SJCRH30 (cell line): ENCODE measurements at regions not wholly inside any gene's neighbourhood (a gene's known extent, or its start where the extent isn't known, plus 50 kb on each side); places are given as distances from the start of the nearest gene placed in this dataset.
"Not testable (repeated sequence)": the region's sequence is repeated elsewhere in the genome, so short reads cannot be mapped to it uniquely, and the experiment has no call there.

Experiments used
- DNase-seq, 2 experiments: peaks; one replicate each; pipeline ENCODE4 v3.0.0-alpha.2; 2015 to 2020
- H3K27ac ChIP-seq: fragments of 250-450 bp; sonication (Bioruptor Pico); 2 replicates; pipeline ENCODE4 v1.5.1; 2020; ENCODE audit warnings: mild to moderate bottlenecking, moderate library complexity
- H3K27me3 ChIP-seq: fragments of 250-450 bp; sonication (Bioruptor Pico); 2 replicates; pipeline ENCODE4 v1.5.1; 2020; ENCODE audit warnings: mild to moderate bottlenecking, moderate library complexity
- H3K36me3 ChIP-seq: fragments of 250-450 bp; sonication (Bioruptor Pico); 2 replicates; pipeline ENCODE4 v1.5.1; 2020; ENCODE audit warnings: mild to moderate bottlenecking, moderate library complexity
- H3K4me1 ChIP-seq: fragments of 250-450 bp; sonication (Bioruptor Pico); 2 replicates; pipeline ENCODE4 v1.5.1; 2020; ENCODE audit warnings: mild to moderate bottlenecking, moderate library complexity
- H3K4me3 ChIP-seq: fragments of 250-450 bp; sonication (Bioruptor Pico); 2 replicates; pipeline ENCODE4 v1.5.1; 2020; ENCODE audit warnings: mild to moderate bottlenecking, moderate library complexity
- H3K9me3 ChIP-seq: fragments of 250-450 bp; sonication (Bioruptor Pico); replicated peaks from 2 replicates; pipeline ENCODE4 v1.5.1; 2020; ENCODE audit warnings: mild to moderate bottlenecking, moderate library complexity

- Histone ChIP-seq H3K27me3 (no peaks in the 10 kb centered on the region), H3K9me3 (no peaks in the 10 kb centered on the region), H3K4me3 (no peak overlapping the region), H3K4me1 (peaks cover 7% of the 10 kb centered on the region), H3K36me3 (no peaks in the 10 kb centered on the region), H3K27ac (no peak overlapping the region)
- no peak for DNase-seq
These were observed 215.3 kb upstream of the SSTR4 start for GRCh38 chr20:22819784-22820183.

DNA sequence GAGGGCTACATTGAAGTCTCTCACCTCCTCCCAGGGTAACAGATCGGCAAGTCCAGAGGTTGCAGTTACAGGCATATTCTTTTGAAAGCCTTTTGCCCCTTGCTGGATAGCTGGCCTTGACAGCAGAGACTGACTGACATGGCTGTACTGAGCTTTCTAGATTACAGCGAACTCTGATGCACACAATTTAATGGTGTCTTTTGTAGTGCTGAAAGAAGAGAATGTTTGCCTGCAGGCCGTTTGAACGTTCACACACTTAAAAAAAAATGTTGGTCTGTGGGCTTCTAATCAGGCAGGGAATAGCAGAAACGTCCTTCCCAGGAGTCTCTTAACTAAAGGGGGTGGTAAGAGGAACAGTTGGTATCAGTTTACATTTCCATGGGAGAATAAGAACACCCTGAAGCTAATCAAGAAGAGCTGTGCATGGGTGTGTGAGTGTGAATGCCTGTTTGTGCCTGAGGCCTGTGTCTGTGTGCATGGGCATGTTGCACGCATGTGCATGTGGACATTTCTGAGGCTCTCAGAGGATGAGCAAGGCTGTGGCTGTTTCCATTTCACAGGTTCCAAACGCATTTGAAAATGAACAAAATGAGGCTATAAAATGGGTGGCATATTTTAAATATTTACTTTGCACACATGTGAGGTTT lies 213.9 kb upstream of the SSTR4 start:
- no peak overlapping the region for H3K4me3 ChIP-seq
- peak in 1 of 2 experiments; percentile 47 for DNase-seq
- no peaks in the 10 kb centered on the region for H3K36me3 ChIP-seq
- H3K9me3 ChIP-seq, result no peaks in the 10 kb centered on the region
- no peak overlapping the region for H3K27ac ChIP-seq
- peaks cover 7% of the 10 kb centered on the region for H3K4me1 ChIP-seq
- no peaks in the 10 kb centered on the region for H3K27me3 ChIP-seq

DNA sequence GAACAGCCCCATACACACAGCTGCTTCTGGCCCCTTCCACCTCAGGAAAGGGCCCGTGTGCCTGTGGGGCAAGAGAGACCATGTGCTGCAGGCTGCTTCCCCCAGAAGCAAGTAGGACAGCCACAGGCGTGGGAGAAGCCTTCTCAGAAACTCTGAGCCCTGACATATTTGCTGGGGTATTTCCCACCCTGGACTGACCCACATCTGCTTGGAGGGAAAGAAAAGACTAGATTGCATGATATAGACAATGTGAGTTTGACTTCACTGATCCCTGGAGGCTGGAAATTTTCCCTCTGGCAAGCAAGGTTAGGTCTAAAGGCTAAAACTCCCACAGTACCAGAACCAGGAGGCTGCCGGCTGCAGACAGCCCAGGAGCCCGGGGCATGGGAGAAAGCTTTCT lies 213.3 kb upstream of the SSTR4 start:
- H3K9me3 ChIP-seq, result no peaks in the 10 kb centered on the region
- H3K27ac ChIP-seq, result no peak overlapping the region
- H3K4me1 ChIP-seq, result peaks cover 7% of the 10 kb centered on the region
- DNase-seq, result peak in 1 of 2 experiments; percentile 36
- no peaks in the 10 kb centered on the region for H3K36me3 ChIP-seq
- no peaks in the 10 kb centered on the region for H3K27me3 ChIP-seq
- no peak overlapping the region for H3K4me3 ChIP-seq

DNA sequence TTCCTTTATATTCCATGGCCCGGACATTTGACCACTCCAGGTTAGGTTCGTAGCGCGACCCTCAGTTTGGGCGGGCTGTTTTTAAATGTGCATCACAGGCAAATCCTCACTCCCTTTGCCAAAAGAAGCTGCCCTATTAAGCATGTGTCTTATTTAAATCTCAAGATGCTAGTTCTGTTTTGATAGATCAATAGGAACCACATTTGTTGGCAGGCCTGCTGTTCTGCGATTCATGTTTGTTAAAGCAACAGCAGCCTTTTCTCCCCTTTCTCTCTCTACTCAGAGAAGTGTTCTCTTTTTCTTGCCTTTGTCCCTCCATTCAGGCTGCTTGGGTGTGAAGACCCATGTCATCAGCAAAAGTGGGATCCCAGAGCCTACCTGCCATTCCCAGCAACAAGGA lies 212.0 kb upstream of the SSTR4 start:
- no peak overlapping the region for H3K4me3 ChIP-seq
- peaks cover 7% of the 10 kb centered on the region for H3K4me1 ChIP-seq
- no peaks in the 10 kb centered on the region for H3K36me3 ChIP-seq

GRCh38 chr20:22824077-22824476 lies 211.0 kb upstream of the SSTR4 start:
- H3K27me3 ChIP-seq, result no peaks in the 10 kb centered on the region
- no peak overlapping the region for H3K27ac ChIP-seq
- no peak overlapping the region for H3K4me3 ChIP-seq
- no peak for DNase-seq
- H3K36me3 ChIP-seq, result no peaks in the 10 kb centered on the region
- H3K9me3 ChIP-seq, result no peaks in the 10 kb centered on the region
- peaks cover 7% of the 10 kb centered on the region for H3K4me1 ChIP-seq

More for the DNA sequence above, 212.0 kb upstream of the SSTR4 start:
- no peaks in the 10 kb centered on the region for H3K27me3 ChIP-seq
- DNase-seq, result no peak
- no peaks in the 10 kb centered on the region for H3K9me3 ChIP-seq
- no peak overlapping the region for H3K27ac ChIP-seq

- Histone ChIP-seq H3K36me3 (no peaks in the 10 kb centered on the region), H3K4me1 (peaks cover 7% of the 10 kb centered on the region), H3K9me3 (no peaks in the 10 kb centered on the region), H3K4me3 (no peak overlapping the region), H3K27ac (no peak overlapping the region), H3K27me3 (no peaks in the 10 kb centered on the region)
- DNase-seq, result no peak
These were observed 210.0 kb upstream of the SSTR4 start for GRCh38 chr20:22825076-22825475.

- no peak for DNase-seq
- Histone ChIP-seq H3K27ac (no peak overlapping the region), H3K4me3 (no peak overlapping the region), H3K9me3 (no peaks in the 10 kb centered on the region; the same call in 1 of the 2 replicates), H3K27me3 (no peaks in the 10 kb centered on the region), H3K36me3 (no peaks in the 10 kb centered on the region), H3K4me1 (peaks cover 7% of the 10 kb centered on the region)
These were observed 209.6 kb upstream of the SSTR4 start for GRCh38 chr20:22825546-22825945.

DNA sequence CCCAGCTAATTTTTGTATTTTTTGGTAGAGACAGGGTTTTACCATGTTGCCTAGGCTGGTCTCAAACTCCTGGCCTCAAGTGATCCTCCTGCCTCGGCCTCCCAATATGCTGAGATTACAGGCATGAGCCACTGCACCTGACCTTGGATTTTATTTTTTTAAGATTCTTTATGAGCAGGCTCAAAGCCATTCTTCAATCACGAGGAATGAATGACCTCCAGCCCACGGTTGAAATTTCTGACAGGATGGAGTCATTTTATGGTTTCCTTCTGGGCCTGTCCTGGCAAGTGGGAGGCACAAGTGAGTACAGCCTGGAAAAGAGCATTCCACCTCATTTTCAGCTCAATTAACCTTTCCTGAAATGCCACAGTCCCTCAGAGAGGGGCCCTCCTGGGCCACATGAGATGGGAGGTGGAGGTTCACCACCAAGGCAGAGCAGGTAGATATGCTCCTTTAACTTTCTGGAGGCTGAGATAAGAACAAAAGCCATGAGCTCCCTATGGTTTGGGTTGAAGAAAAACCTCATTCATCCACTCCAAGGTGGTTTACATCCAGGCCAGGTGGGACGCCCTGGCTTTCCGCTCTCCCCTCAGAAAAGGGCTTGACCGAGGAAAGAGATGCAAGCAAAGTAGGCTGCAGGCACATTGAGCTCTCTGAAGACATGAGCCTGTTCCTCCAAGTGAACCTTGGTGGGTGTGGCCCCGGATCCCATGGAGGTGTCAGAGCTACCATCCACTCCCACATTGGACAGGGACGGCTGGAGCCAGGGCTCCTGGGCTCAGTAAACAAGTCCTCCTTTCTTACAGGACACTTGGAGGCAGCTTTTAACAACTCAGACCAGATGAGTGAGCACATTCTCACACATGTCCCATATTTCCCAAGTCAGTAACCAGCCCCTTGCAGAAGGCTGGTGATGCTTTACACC lies 208.5 kb upstream of the SSTR4 start:
- Histone ChIP-seq H3K27me3 (no peaks in the 10 kb centered on the region), H3K4me3 (no peak overlapping the region), H3K4me1 (peaks cover under 1% of the 10 kb centered on the region; the same call in 1 of the 2 replicates), H3K27ac (no peak overlapping the region), H3K36me3 (no peaks in the 10 kb centered on the region), H3K9me3 (no peaks in the 10 kb centered on the region; the same call in 1 of the 2 replicates)
- no peak for DNase-seq

DNA sequence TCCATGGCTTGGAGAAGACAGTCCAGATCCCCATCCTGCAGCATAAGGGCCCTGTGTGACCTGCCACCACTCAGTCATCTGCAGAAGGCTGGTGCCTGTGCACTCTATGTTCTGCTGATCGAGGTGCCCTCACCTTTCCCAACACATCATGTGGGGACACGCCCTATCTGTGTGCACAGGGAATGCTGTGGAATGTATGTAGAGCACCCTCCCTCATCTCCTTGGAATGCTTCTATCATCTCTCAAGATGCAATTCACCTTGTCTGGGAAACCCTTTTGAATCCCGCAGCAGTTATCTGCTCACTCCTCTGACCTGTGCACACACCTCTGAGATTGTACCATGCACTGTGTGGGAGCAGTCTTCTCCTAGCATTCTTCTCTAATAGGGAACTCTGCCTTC lies 207.2 kb upstream of the SSTR4 start:
- no peak for DNase-seq
- H3K4me3 ChIP-seq, result no peak overlapping the region
- H3K36me3 ChIP-seq, result no peaks in the 10 kb centered on the region
- H3K9me3 ChIP-seq, result no peaks in the 10 kb centered on the region; the same call in 1 of the 2 replicates
- no peaks in the 10 kb centered on the region for H3K27me3 ChIP-seq
- H3K27ac ChIP-seq, result no peak overlapping the region
- H3K4me1 ChIP-seq, result no peaks in the 10 kb centered on the region

- DNase-seq, result no peak
- H3K27me3 ChIP-seq, result no peaks in the 10 kb centered on the region
- H3K4me1 ChIP-seq, result no peaks in the 10 kb centered on the region
- H3K9me3 ChIP-seq, result no peaks in the 10 kb centered on the region; the same call in 1 of the 2 replicates
- no peak overlapping the region for H3K27ac ChIP-seq
- no peaks in the 10 kb centered on the region for H3K36me3 ChIP-seq
- H3K4me3 ChIP-seq, result no peak overlapping the region
These were observed 205.8 kb upstream of the SSTR4 start for GRCh38 chr20:22829356-22829755.

DNA sequence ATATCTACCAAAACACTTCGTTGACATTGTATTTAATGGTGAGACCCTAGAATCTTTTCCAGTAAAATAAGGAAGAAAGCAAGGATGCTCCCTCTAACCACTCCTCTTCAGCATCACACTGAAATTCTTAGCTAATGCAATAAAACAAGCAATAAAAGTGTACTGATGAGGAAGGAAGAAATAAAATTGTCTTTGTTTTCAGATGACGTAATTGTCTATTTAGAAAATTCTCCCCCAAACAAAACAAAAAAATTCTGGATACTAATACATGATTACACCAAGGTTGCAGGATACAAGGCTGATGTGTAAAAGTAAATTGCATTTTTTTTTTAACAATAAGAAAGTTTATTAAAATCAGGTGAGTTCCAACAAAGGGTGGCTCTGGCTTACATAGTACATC lies 205.0 kb upstream of the SSTR4 start:
- DNase-seq, result no peak

GRCh38 chr20:22830715-22831114 lies 204.4 kb upstream of the SSTR4 start:
- H3K27me3 ChIP-seq, DNase-seq, H3K36me3 ChIP-seq, H3K4me1 ChIP-seq, H3K27ac ChIP-seq, H3K4me3 ChIP-seq, H3K9me3 ChIP-seq: not testable (repeated sequence)

More for the DNA sequence above, 205.0 kb upstream of the SSTR4 start:
- Histone ChIP-seq H3K27me3 (no peaks in the 10 kb centered on the region), H3K36me3 (no peaks in the 10 kb centered on the region), H3K9me3 (no peaks in the 10 kb centered on the region; the same call in 1 of the 2 replicates), H3K4me1 (no peaks in the 10 kb centered on the region), H3K4me3 (no peak overlapping the region), H3K27ac (no peak overlapping the region)

GRCh38 chr20:22833851-22834250 lies 201.3 kb upstream of the SSTR4 start:
- Histone ChIP-seq H3K4me3 (no peak overlapping the region), H3K4me1 (no peaks in the 10 kb centered on the region), H3K9me3 (no peaks in the 10 kb centered on the region; the same call in 1 of the 2 replicates), H3K27ac (no peak overlapping the region), H3K36me3 (no peaks in the 10 kb centered on the region), H3K27me3 (no peaks in the 10 kb centered on the region)
- DNase-seq, result no peak

DNA sequence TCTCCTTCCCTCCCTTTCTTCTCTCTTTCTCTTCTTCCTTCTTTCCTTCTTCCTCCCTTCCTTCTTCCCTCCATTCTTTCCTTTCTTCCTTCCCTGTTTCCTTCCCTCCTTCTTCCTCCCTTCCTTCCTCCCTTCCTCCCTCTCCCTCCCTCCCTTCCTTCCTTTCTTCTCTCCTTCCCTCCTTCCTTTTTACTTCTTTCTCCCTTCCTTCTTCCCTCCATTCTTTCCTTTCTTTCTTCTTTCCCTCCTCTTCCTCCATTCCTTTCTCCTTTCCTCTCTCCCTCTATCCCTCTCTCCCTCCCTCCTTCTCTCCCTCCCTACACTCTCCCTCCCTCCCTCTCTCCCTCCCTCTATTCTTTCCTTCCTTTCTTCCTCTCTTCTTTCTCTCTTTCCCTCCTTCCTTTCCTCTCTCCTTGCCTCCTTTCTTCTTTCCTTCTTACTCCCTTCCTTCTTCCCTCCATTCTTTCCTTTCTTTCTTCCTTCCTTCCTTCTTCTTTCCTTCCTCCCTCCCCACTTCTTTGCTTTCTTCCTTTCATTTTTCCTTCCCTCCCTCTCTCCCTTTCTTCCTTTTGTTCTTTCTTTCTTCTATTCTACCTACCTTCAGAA lies 200.4 kb upstream of the SSTR4 start:
- H3K9me3 ChIP-seq, result no peaks in the 10 kb centered on the region; the same call in 1 of the 2 replicates
- no peaks in the 10 kb centered on the region for H3K4me1 ChIP-seq
- no peak for DNase-seq
- H3K4me3 ChIP-seq, result no peak overlapping the region
- H3K36me3 ChIP-seq, result no peaks in the 10 kb centered on the region
- H3K27ac ChIP-seq, result no peak overlapping the region
- no peaks in the 10 kb centered on the region for H3K27me3 ChIP-seq

DNA sequence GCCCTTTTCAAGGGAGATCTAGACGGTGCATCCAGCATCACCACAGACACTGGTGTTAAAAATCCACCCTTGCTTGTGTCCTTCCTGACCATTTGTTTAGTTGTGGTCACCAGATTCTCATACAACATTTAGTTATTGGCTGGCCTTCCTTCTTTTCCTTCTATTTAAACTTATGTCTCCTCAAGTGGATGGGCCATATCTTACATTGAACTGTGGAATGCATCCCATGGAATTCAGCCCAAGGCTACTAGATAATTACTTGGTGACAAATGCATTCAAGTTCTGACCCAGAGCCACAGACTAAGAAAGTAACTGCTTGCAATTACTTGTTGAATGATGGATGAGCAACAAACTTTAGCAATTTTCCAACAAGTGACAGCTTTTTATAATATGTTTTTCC lies 198.9 kb upstream of the SSTR4 start:
- Histone ChIP-seq H3K36me3 (no peaks in the 10 kb centered on the region), H3K27ac (no peak overlapping the region), H3K4me1 (no peaks in the 10 kb centered on the region), H3K4me3 (no peak overlapping the region), H3K9me3 (no peaks in the 10 kb centered on the region), H3K27me3 (no peaks in the 10 kb centered on the region)
- DNase-seq, result no peak
